ENCODE measurements at regions not wholly inside any gene's neighbourhood (a gene's known extent, or its start where the extent isn't known, plus 50 kb on each side); places are given as distances from the start of the nearest gene placed in this dataset.

DNA sequence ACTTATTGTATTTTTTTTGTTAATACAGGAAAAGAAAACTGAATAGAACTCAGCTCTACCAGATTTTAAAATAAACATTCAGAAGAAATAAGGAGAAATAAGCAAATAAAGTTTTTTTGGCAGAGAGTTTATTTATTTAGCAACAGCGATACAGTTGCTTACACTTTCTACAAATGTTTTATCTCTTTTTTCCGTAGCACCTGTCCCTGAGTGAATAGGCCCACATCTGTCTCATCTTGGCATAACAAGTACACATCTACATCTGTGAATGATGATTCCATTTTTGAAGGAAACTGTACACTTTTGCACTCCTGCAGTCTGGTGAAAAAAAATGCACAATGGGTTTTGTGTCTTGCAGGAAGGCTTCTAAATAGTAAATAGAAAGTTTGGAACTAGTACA, 783.6 kb upstream of the ZEB2 start:
- in situ Hi-C loops (cut with MboI; ENCODE audit: low pct_unique_long_range_greater_than_20kb, low sequenced_read_pairs, unreplicated experiment) = no loop called here
- no peak for DNase-seq (ENCODE audit: low spot score)

DNA sequence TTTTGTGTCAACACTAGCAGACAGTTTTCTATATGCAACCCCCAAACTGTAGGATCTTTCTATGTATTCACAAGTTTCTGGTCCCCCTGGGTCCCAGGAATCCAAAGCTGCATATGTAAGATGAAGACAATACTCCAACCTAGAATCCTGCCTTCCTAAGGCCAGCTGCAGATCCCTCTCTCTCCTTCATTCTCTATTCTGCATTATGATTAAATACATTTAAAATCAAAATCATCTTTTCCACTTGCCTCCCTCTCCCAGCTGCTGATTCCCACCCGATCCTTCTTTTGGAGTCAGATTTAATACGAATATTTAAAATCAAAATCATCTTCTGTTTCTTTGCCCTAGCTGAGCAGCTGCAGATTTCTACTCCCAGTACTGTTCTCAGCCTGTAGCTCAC, 783.0 kb upstream of the ZEB2 start:
- in situ Hi-C loops (cut with MboI; ENCODE audit: low pct_unique_long_range_greater_than_20kb, low sequenced_read_pairs, unreplicated experiment) = no loop called here
- TF ChIP-seq, protein P1, sequence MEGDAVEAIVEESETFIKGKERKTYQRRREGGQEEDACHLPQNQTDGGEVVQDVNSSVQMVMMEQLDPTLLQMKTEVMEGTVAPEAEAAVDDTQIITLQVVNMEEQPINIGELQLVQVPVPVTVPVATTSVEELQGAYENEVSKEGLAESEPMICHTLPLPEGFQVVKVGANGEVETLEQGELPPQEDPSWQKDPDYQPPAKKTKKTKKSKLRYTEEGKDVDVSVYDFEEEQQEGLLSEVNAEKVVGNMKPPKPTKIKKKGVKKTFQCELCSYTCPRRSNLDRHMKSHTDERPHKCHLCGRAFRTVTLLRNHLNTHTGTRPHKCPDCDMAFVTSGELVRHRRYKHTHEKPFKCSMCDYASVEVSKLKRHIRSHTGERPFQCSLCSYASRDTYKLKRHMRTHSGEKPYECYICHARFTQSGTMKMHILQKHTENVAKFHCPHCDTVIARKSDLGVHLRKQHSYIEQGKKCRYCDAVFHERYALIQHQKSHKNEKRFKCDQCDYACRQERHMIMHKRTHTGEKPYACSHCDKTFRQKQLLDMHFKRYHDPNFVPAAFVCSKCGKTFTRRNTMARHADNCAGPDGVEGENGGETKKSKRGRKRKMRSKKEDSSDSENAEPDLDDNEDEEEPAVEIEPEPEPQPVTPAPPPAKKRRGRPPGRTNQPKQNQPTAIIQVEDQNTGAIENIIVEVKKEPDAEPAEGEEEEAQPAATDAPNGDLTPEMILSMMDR (IDR thresholded peaks at IDR 0.05; ENCODE audit: extremely low read depth, insufficient read depth, missing control alignments) = no peak
- no peak for DNase-seq (ENCODE audit: low spot score)

More for the DNA sequence above, 783.6 kb upstream of the ZEB2 start:
- TF ChIP-seq, protein P1 (IDR thresholded peaks at IDR 0.05; ENCODE audit: extremely low read depth, insufficient read depth, missing control alignments) = no peak

DNA sequence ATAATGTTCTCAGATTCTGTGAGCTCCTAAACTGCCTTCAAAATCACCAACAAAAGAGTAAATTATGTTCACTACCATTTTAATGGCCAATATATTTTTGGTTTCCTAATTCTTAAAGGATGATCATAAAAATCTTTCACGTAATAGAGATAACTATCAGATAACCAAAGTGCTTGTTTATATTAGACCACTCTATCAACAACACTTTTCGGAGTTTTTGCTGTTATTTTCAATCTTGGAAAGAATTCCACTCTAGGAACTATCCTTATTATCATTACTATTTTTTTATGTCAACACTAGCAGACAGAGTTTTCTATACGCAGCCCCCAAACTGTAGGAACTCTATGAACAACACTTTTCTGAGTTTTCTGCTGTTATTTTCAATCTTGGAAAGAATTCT, 782.5 kb upstream of the ZEB2 start:
- TF ChIP-seq, protein P1 (IDR thresholded peaks at IDR 0.05; ENCODE audit: extremely low read depth, insufficient read depth, missing control alignments) = no peak
- DNase-seq (ENCODE audit: low spot score) = no peak
- in situ Hi-C loops (cut with MboI; ENCODE audit: low pct_unique_long_range_greater_than_20kb, low sequenced_read_pairs, unreplicated experiment) = no loop called here

DNA sequence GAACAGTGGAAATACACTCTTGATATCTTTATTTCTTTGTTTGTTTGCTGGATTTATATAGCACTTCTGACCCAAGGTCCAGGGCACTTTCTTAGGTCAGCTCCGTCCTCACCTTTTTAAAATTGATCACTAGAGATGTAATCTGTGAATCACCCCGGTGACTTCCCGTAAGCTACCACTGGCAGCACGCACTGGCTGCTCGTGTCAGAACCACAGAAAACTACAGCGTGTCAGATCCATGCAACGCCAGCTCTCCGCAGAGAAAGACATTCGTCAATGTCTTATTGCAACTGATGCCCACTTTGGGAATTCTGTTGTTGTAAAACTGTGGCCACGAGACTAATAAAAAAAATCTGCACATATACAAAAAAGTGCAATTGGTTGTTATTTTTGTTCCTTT, 779.4 kb upstream of the ZEB2 start:
- in situ Hi-C loops (cut with MboI; ENCODE audit: low pct_unique_long_range_greater_than_20kb, low sequenced_read_pairs, unreplicated experiment) = no loop called here
- no peak for DNase-seq (ENCODE audit: low spot score)
- TF ChIP-seq, protein P1 (IDR thresholded peaks at IDR 0.05; ENCODE audit: extremely low read depth, insufficient read depth, missing control alignments) = no peak

DNA sequence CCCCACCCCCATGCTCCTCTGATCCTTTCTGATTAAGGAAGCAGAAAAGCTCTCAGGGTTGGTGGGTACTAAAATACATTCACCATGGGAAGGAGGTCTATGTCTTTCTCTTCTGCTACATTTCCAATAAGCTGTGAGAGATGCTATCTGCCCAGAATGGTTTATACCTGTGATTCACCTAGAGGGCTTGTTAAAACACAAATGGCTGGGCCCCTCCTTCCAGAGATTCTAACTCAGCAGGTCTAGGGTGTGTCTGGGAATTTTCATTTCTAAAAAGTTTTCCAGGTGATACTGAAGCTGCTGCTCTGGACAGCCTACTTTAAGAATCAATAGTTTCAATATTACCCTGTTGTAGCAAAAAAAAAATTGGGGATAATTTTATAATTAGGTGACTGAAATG, 772.2 kb upstream of the ZEB2 start:
- in situ Hi-C loops (cut with MboI; ENCODE audit: low pct_unique_long_range_greater_than_20kb, low sequenced_read_pairs, unreplicated experiment) = no loop called here
- TF ChIP-seq, protein P1 (IDR thresholded peaks at IDR 0.05; ENCODE audit: extremely low read depth, insufficient read depth, missing control alignments) = no peak
- DNase-seq (ENCODE audit: low spot score) = no peak

DNA sequence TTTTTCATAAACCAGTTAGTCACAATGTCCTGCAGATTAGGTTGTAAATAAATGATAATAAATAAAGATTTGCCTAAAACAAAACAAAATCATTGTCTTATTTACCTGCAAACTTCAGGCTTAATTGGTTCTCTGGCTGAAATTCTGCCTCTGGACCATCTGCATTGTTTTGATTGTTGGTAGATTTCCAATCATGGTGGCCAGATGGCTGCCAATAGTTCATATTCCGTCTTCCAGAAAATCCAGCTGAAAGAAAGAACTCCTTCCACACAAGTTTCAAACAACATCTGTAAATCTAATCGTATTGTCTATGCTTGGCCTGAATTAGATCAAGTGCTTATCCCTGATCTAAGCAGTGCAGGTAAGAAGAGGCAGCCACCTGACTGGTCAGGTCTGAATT, 771.1 kb upstream of the ZEB2 start:
- in situ Hi-C loops (cut with MboI; ENCODE audit: low pct_unique_long_range_greater_than_20kb, low sequenced_read_pairs, unreplicated experiment) = no loop called here
- no peak for DNase-seq (ENCODE audit: low spot score)
- TF ChIP-seq, protein P1 (IDR thresholded peaks at IDR 0.05; ENCODE audit: extremely low read depth, insufficient read depth, missing control alignments) = no peak

DNA sequence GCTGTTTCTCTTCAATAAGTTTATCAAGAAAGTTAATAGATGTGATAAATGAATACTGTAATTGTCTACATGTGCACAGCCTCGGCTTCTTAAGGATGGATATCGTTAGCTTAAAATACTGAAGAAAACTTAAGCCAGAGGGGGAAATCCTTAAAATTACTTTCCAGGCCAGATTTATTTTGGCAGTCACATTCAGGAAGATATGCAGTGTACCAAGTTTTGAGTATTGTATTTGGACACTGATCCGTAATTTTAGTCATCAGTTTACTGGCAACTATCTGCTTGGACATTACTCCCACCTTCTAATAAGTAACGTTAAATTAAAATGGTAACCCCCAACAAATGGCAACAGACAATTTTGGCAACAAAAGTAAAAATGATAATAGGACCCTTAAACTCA, 770.0 kb upstream of the ZEB2 start:
- in situ Hi-C loops (cut with MboI; ENCODE audit: low pct_unique_long_range_greater_than_20kb, low sequenced_read_pairs, unreplicated experiment) = no loop called here
- TF ChIP-seq, protein P1 (IDR thresholded peaks at IDR 0.05; ENCODE audit: extremely low read depth, insufficient read depth, missing control alignments) = no peak
- DNase-seq (ENCODE audit: low spot score) = no peak

All from GM13977 (cell line).